Ishikawa (cell line): ENCODE measurements at regions not wholly inside any gene's neighbourhood (a gene's known extent, or its start where the extent isn't known, plus 50 kb on each side); places are given as distances from the start of the nearest gene placed in this dataset.

Source experiments
- EGR1 ChIP-seq: IDR thresholded peaks from 2 replicates; pipeline ENCODE4 v1.6.1; 2012
- EP300 ChIP-seq: IDR thresholded peaks from 2 replicates; pipeline ENCODE4 v1.6.1; 2012; ENCODE audit warnings: borderline replicate concordance
- FOXM1 ChIP-seq: IDR thresholded peaks from 2 replicates; pipeline ENCODE4 v1.6.1; 2012; ENCODE audit warnings: low read depth, borderline replicate concordance
- NFIC ChIP-seq: IDR thresholded peaks from 2 replicates; pipeline ENCODE4 v1.6.1; 2012
- RAD21 ChIP-seq: IDR thresholded peaks from 2 replicates; pipeline ENCODE4 v1.6.1; 2012; ENCODE audit warnings: low read depth
- TCF12 ChIP-seq: IDR thresholded peaks from 2 replicates; pipeline ENCODE4 v1.6.1; 2012; ENCODE audit warnings: low read depth

- TF ChIP-seq NFIC (no peak), EP300 (no peak), RAD21 (no peak), TCF12 (no peak), FOXM1 (no peak), EGR1 (no peak)
Observed at GRCh38 chr16:55102531-55102930, 171.9 kb downstream of the IRX5 start.
